ENCODE measurements at regions not wholly inside any gene's neighbourhood (a gene's known extent, or its start where the extent isn't known, plus 50 kb on each side); places are given as distances from the start of the nearest gene placed in this dataset.

GRCh38 chr16:5480431-5481195 lies 383.0 kb upstream of the EEF2KMT start:
- DNase-seq (ENCODE audit: low read depth): no peak

- DNase-seq (ENCODE audit: low read depth): no peak
Observed at GRCh38 chr16:5479926-5480325, 382.3 kb upstream of the EEF2KMT start.

- no peak for DNase-seq (ENCODE audit: low read depth)
Observed at GRCh38 chr16:5478036-5478435, 380.4 kb upstream of the EEF2KMT start.

DNA sequence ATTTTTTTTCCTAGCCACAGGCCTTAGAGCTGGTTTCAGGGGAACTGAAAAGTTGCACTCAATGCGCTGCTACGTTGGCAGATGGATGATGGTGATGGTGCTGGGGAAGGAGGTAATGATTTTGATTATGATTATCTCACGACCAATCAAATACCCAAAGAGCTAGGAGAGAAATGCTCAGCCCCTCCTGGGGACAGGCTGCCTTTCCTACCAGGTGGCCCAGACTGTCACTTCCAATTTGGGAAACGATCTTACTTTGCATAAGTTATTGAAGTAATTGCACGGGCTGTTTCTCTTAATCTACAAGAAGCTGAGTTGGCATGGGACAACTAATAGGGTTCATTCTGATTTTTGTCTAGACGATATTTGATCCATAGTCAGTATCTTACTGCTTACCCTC lies 379.7 kb upstream of the EEF2KMT start:
- no peak for DNase-seq (ENCODE audit: low read depth)

- DNase-seq (ENCODE audit: low read depth): no peak
Observed at GRCh38 chr16:5472552-5472951, 375.0 kb upstream of the EEF2KMT start.

DNA sequence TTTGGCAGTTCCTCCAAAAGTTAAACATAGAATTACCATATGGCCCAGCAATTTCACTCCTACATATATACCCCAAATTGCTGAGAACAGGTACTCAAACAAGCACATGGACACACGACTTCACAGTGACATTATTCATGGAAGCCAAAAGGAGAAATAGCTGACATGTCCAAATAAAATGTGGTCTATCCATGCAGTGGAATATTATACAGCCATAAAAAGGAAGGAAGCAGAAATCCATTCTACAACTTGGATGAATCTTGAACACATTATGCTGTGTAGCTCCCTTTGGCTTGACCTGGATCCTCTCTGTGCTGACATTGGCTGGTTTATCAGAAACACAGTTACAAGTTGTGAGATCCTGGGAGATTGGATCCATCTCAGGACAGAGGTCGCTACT lies 370.9 kb upstream of the EEF2KMT start:
- no peak for DNase-seq (ENCODE audit: low read depth)

DNA sequence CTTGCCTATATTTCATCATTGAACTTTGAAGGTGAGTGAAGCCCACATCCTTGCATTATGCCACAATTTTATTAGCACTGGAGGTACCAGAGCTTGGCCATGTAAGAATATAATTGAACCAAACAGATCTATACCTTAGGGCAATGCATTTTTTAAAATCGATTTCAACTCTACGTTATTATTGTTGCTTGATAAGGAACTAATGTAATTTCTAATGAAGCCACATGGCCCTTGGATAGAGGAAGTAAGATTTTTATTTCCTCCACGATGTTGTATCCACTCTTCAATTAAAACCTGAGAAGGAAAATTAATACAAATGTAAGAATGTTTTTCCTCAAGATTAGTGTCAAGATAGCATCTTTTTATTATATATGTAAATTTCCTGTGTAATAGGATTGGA lies 370.0 kb upstream of the EEF2KMT start:
- DNase-seq (ENCODE audit: low read depth): no peak

GRCh38 chr16:5466551-5466950 lies 369.0 kb upstream of the EEF2KMT start:
- no peak for DNase-seq (ENCODE audit: low read depth)

- DNase-seq (ENCODE audit: low read depth): no peak
Observed at GRCh38 chr16:5465714-5466113, 368.1 kb upstream of the EEF2KMT start.

GRCh38 chr16:5463820-5464219 lies 366.2 kb upstream of the EEF2KMT start:
- DNase-seq (ENCODE audit: low read depth): no peak

DNA sequence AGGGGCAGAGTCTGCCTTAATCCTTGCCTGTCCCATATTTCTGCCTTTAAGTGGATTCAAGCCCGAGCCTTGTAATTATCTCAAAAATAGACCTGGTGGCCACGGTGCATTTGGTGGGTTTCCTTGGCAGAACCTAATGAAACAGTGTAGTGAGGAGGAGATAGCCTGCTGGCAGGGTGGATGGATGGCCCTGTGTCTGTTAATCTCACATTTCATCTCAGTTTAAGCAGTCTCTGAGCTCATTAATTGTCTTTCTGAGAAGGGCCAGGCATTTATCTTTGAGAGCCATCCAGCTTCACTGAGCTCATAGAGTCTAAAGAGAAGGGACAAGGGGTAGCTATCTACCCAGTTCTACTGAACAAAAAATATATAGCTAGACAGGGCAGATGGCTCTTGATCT lies 364.0 kb upstream of the EEF2KMT start:
- no peak for DNase-seq (ENCODE audit: low read depth)

DNA sequence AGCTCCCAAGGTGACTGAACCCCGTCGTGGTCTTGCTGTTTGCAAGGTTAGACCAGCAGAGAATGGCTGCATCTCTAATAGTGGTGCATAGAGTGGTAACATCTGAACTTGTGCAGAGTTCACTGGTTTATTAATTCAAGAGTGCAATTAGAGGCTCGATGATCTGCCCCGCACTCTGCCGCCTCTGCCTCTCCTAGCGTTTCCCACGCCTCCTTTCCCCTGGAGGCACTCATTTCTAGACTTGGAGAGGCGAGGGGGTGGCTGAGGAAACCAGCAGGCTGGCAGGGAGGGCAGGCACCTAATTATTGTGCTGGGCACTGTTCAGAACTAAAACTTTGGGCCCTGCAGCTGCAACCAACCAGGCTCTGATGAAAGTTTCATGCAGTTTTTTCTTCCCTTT lies 363.5 kb upstream of the EEF2KMT start:
- no peak for DNase-seq (ENCODE audit: low read depth)

GRCh38 chr16:5460701-5461100 lies 363.1 kb upstream of the EEF2KMT start:
- DNase-seq (ENCODE audit: low read depth): no peak

DNA sequence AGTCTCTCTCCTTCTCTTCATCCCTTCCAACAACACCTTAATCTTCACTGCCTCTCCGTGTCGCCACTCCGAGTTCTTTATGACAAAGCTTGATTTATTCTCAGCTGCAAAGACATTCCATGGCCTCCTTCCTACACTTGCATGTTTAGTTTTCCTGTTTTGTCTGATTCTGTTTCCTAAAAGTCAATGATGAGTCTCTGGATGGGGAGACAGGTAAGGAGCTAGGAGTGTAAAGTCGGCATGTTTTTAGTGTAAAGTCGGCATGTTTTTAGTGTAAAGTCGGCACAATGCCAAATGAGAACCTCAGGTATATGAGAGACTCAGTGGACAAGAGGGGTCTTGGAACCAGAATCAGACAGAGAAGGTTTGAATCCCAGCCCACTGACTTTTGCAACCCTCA lies 362.3 kb upstream of the EEF2KMT start:
- DNase-seq (ENCODE audit: low read depth): no peak

GRCh38 chr16:5455110-5455509 lies 357.5 kb upstream of the EEF2KMT start:
- DNase-seq (ENCODE audit: low read depth): no peak

DNA sequence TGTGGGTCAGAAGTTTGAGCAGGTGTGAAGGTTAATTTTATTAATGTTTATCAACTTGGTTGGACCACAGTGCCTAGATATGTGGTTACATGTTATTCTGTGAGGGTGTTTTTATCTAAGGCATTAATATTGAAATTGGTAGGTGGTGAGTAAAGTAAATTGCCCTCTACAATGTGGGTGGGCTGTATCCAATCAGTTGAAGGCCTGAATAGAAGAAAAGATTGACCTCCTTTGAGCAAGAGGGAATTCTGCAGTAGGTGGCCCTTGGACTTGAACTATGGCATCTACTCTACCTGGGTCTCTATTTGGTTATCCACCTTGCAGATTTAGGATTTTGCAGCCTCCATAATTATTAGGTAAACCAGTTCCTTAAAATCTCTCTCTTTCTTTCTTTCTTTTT lies 356.8 kb upstream of the EEF2KMT start:
- no peak for DNase-seq (ENCODE audit: low read depth)

GRCh38 chr16:5451641-5452040 lies 354.0 kb upstream of the EEF2KMT start:
- no peak for DNase-seq (ENCODE audit: low read depth)

- DNase-seq (ENCODE audit: low read depth): no peak
Observed at GRCh38 chr16:5450409-5451104, 353.0 kb upstream of the EEF2KMT start.

DNA sequence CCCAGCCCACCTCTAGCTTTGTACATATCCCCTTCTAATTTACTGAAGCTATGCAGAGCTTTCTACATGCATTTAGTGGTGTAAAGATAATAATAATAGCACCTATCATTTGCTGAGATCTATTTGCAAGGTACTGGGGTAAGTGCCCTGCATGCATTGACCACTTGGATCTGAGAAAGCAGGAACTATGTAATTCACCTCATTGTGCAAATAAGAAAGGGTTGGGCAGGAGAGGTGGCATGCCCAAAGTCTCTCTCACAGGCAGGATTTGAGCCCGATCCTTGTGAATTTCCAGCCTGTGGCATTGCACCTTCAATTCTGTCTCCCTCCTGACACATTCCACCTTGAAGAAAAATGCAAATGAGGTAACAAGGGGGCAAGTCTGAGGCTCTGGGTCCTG lies 352.3 kb upstream of the EEF2KMT start:
- no peak for DNase-seq (ENCODE audit: low read depth)

DNA sequence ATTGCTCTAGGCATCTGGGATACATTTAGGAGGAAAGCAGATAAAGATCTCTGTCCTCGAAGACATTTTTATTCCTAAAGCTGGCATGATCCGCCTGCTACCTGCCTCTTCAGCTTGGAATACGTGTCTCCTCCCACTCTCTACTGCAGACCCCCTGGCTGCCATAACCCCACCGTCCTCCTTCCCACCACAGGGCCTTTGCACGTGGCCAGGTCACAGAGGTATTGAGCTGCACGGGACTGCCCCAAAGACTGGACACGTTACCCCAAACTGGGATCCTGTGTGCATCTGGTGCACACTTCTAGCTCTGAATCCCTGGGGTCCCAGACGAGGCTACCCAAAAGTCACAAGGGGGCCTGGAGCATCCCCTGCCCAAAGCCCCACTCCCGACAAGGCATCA lies 351.2 kb upstream of the EEF2KMT start:
- no peak for DNase-seq (ENCODE audit: low read depth)

- DNase-seq (ENCODE audit: low read depth): no peak
Observed at GRCh38 chr16:5447734-5448133, 350.1 kb upstream of the EEF2KMT start.

DNA sequence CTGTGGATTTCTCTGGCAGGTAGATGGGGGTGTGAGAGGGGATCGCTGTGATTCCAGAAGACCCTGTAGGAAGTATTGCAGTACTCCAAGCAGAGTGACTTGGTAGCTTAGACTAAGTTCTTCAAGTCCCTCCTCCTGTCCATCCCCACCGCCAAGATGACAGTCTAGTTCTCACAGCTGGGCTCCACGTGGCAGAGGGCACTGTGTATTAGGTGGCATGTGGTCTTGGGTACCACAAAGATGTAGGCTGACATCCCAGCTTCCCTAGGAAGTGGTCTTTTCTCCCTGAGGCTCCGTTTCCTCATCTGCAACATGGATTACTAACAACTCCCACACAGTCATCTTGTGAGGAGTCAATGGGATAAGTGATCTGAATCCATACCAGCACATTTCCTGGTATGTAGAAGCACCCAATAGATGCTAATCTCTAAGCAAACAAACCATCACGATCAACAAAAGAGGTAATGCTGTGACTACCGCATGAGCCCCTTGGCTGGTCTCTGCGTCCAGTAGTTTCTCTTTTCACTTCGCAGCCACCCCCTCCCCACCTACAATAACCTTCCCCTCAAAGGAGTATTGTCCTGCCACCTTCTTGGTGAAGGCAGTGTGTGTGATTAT lies 349.1 kb upstream of the EEF2KMT start:
- DNase-seq (ENCODE audit: low read depth): no peak

DNA sequence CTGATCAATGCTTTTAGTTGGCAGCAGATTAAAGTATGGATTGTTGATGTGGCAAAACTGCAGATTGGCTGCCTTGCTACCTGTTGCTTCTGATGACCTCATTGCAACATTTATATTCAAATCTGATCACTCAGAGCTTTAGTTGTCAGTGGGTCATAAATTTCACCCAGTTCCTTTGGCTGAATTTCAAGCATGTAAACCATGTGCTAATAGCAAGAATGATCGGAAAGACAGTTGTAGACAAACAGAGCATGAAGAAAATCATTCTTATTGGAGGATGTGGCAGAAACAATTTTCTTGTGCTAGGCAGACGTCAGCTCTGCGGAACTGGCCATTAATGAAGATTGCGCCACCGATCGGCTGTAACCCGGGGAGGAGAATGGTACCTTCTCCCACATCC lies 346.6 kb upstream of the EEF2KMT start:
- DNase-seq (ENCODE audit: low read depth): no peak

Measured in stimulated activated CD8-positive, alpha-beta memory T cell treated with anti-CD3 and anti-CD28 coated beads, Interleukin-15, amount 100 ng/mL, for 24 hours (primary cell).